ENCODE measurements at regions not wholly inside any gene's neighbourhood (a gene's known extent, or its start where the extent isn't known, plus 50 kb on each side); places are given as distances from the start of the nearest gene placed in this dataset.

DNA sequence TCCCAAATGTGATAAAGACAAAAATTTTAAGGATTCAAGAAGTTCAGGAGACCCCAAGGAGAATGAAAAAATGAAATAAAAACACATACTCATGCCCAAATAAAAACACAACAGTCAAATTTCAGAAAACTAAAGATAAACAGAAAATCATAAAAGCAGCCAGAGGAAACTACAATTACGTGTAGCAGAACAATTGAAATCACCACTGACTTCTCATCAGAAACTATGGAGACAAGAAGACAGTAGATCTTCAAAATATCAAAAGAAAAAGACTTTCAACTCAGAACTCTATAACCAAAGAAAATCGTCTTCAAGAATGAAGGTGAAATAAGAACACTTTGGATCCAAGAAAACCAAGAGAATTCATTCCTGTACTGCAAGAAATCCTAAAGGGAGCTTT is 54.9 kb downstream of the DIO3 start:
- Mint-ChIP-seq H3K9me3 (peaks cover 0 to 1% (median 0%) of the 10 kb centered on the region in 7 donors), H3K27me3 (peaks cover 39% of the 10 kb centered on the region), H3K27ac (no peak overlapping the region), H3K36me3 (no peaks in the 10 kb centered on the region), H3K4me3 (no peak overlapping the region), H3K4me1 (no peaks in the 10 kb centered on the region)
- no peaks in the 10 kb centered on the region for H3K9me3 ChIP-seq (ENCODE audit: control insufficient read depth in 2 of 2, low read length in 2 of 2)
- H3K4me1 ChIP-seq (ENCODE audit: control insufficient read depth, insufficient read depth, low read length, poor library complexity, severe bottlenecking): no peaks in the 10 kb centered on the region
- DNase-seq (no peak), ATAC-seq (ENCODE audit: low read depth in 2 of 2) (no peak)
- no peaks in the 10 kb centered on the region for H3K36me3 ChIP-seq (ENCODE audit: control insufficient read depth, insufficient read depth, low read length)
- no peak overlapping the region for H3K4me3 ChIP-seq (ENCODE audit: low read depth, low read length)
- peaks cover 3% of the 10 kb centered on the region for H3K27me3 ChIP-seq (ENCODE audit: control insufficient read depth, insufficient read depth, low read length)
- H3K27ac ChIP-seq (ENCODE audit: insufficient read depth, low read length, poor library complexity, severe bottlenecking): no peak overlapping the region

DNA sequence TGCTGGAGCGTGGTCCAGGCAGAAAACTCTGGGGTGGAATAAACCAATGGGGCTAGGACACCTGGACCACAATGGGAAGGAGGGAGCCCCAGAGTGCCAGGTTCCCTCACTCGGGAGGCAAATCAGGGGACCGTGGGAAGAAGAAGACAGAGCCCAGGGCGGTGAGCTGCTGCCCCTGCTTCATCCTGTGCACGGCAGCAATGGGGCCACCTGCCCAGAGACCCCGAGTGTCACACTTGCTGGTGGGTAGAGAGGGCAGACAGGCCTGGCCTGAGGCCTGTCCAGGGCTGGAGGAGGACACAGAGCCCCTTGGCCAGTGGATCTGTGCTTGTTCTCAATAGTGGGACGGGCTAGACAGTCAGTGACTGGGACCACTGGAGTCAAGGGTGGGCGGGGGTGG is 58.2 kb downstream of the DIO3 start:
- H3K36me3 Mint-ChIP-seq: no peaks in the 10 kb centered on the region
- peaks cover 0 to 1% (median 0%) of the 10 kb centered on the region in 7 donors for H3K9me3 Mint-ChIP-seq
- ATAC-seq (ENCODE audit: low read depth in 2 of 2): no peak
- H3K4me1 Mint-ChIP-seq: no peaks in the 10 kb centered on the region
- peaks cover 23% of the 10 kb centered on the region for H3K27me3 Mint-ChIP-seq
- no peak for DNase-seq
- no peak overlapping the region for H3K4me3 ChIP-seq (ENCODE audit: low read depth, low read length)
- no peaks in the 10 kb centered on the region for H3K36me3 ChIP-seq (ENCODE audit: control insufficient read depth, insufficient read depth, low read length)
- no peak overlapping the region for H3K27ac ChIP-seq (ENCODE audit: insufficient read depth, low read length, poor library complexity, severe bottlenecking)
- no peaks in the 10 kb centered on the region for H3K27me3 ChIP-seq (ENCODE audit: control insufficient read depth, insufficient read depth, low read length)
- no peak overlapping the region for H3K4me3 Mint-ChIP-seq
- no peaks in the 10 kb centered on the region for H3K9me3 ChIP-seq (ENCODE audit: control insufficient read depth in 2 of 2, low read length in 2 of 2)
- no peak overlapping the region for H3K27ac Mint-ChIP-seq
- no peaks in the 10 kb centered on the region for H3K4me1 ChIP-seq (ENCODE audit: control insufficient read depth, insufficient read depth, low read length, poor library complexity, severe bottlenecking)

DNA sequence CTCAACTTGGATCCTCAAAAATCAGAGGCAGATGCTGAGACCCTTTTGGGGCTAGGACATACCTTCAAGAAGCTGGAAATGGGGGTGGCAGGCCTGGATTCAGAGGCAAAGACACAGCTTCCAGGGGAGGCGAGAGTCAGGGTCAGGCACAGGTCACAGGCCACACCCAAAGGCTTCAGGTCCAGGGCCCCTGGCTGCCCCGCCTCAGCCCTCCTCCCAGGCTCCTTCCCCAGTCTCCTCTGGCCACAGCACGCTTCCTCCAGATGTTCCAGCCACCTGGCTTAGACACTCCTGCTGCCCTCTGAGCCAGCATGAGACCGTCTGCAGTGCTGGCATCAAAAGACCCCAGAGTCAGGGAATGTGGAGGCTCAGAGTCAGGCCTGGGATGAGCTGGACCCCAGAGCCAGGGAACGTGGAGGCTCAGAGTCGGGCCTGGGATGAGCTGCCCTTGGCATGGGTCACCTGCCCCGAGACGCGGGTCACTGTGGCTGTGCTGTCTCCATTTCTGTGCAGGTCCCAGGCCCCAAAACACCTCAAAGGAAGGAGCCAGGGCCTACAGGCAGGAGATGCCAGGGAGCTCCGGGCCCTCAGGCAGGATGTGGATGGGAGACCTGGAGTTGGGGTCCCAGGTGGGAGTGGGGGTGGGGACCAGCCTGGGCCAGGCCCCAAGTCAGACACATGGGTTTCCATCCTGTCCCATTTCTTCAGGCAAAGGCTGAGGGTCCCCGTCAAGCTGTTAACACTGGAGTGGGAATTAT is 58.9 kb downstream of the DIO3 start:
- no peak overlapping the region for H3K27ac Mint-ChIP-seq
- no peaks in the 10 kb centered on the region for H3K36me3 Mint-ChIP-seq
- H3K27me3 Mint-ChIP-seq: peaks cover 20% of the 10 kb centered on the region
- Histone ChIP-seq H3K4me3 (ENCODE audit: low read depth, low read length) (no peak overlapping the region), H3K36me3 (ENCODE audit: control insufficient read depth, insufficient read depth, low read length) (no peaks in the 10 kb centered on the region), H3K27ac (ENCODE audit: insufficient read depth, low read length, poor library complexity, severe bottlenecking) (no peak overlapping the region), H3K4me1 (ENCODE audit: control insufficient read depth, insufficient read depth, low read length, poor library complexity, severe bottlenecking) (no peaks in the 10 kb centered on the region), H3K27me3 (ENCODE audit: control insufficient read depth, insufficient read depth, low read length) (no peaks in the 10 kb centered on the region), H3K9me3 (ENCODE audit: control insufficient read depth in 2 of 2, low read length in 2 of 2) (no peaks in the 10 kb centered on the region)
- no peak for DNase-seq
- no peak for ATAC-seq (ENCODE audit: low read depth in 2 of 2)
- no peaks in the 10 kb centered on the region for H3K4me1 Mint-ChIP-seq
- H3K4me3 Mint-ChIP-seq: no peak overlapping the region
- peaks cover 0 to 1% (median 0%) of the 10 kb centered on the region in 7 donors for H3K9me3 Mint-ChIP-seq

DNA sequence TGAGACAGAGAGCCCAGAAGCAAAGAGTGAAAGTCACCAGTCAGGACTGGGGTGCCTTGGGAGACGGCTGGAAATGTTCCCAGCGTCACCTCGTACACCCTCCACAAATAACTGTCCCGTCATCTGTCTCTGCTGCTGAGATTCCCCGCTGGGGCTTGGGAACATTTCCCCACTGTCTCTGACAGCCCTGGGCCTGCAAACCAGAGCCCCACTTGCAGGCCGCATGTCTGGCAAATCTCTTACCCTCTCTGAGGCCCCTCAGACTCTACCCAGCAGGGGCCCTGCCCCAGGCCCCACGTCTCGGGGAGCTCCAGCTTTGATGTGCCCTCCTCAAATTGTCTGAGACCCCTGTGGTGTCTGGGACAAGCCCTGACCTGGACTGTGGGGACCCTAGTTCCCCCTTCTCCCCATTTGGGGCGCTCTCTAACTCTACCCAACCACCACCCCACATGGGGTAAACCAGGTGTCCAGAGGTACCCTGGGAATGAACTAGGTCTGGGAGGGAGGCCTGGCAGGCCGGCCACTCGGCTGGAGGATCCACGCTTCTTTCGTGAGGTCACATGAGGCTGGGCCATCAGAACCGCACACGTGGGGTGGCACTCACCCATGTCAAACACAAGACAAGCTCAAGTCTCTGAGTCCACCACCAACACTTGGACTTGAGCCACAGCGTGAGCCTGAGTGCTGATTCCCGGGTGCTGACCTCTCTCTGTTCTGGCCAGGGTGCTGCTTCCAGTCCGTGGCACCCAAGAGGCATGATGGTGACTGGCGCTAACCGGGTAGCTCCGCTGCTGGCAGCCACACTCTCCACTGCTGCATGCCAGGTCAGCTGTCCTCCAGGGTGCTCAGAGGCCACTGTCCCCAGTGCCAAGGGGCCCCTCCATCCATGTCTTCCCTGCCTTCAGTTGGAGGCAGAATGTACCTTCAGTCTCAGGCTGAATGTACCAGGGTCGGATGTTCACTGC is 59.8 kb downstream of the DIO3 start:
- Histone ChIP-seq H3K36me3 (ENCODE audit: control insufficient read depth, insufficient read depth, low read length) (no peaks in the 10 kb centered on the region), H3K27me3 (ENCODE audit: control insufficient read depth, insufficient read depth, low read length) (no peaks in the 10 kb centered on the region), H3K4me3 (ENCODE audit: low read depth, low read length) (no peak overlapping the region), H3K9me3 (ENCODE audit: control insufficient read depth in 2 of 2, low read length in 2 of 2) (no peaks in the 10 kb centered on the region), H3K27ac (ENCODE audit: insufficient read depth, low read length, poor library complexity, severe bottlenecking) (no peak overlapping the region), H3K4me1 (ENCODE audit: control insufficient read depth, insufficient read depth, low read length, poor library complexity, severe bottlenecking) (no peaks in the 10 kb centered on the region)
- H3K4me1 Mint-ChIP-seq: no peaks in the 10 kb centered on the region
- no peak for ATAC-seq (ENCODE audit: low read depth in 2 of 2)
- no peak overlapping the region for H3K27ac Mint-ChIP-seq
- no peak overlapping the region for H3K4me3 Mint-ChIP-seq
- no peaks in the 10 kb centered on the region for H3K36me3 Mint-ChIP-seq
- peaks cover 16% of the 10 kb centered on the region for H3K27me3 Mint-ChIP-seq
- H3K9me3 Mint-ChIP-seq: peaks cover 0 to 1% (median 0%) of the 10 kb centered on the region in 7 donors
- DNase-seq: no peak

DNA sequence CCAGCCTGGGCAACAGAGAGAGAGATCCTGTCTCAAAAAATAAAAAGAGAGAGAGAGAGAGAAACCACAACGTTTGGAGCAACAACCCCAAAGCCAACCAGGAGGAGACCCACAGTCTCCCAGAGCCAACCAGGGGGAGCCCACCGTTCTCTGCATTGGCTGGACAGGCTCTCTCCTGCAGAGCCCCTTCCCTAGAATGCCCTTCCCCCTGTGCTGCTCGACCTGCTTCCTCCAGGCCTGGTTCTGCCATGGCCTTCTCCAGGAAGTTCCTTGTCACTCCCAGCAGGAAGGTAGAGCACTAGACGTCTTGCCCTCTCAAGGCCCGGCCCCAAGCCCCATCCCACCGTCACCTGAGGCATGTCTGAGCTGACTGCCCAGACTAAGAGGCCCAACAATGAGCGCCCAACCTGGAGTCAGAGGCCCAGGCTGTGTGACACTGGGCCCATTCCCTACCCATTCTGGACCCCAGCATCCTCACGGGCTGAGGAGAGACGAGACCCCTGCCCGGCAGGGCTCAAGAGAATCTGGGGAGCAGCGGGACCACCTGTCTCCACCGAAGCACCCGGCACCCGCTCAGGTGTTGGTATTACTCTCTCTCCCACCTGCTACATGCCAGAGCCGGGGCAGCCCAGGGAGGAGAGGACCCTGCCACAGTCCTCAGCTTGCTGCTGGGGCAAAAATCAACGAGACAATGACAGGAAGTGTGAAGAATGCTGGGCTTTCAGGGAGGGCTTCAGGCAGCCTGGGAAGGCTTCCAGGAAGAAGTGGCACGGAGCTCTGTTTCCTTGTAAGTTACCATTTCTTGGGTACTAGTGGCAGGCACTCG is 61.2 kb downstream of the DIO3 start:
- peak overlapping the region in 1 of 3 donors; percentile 67 for H3K27ac Mint-ChIP-seq
- no peaks in the 10 kb centered on the region for H3K36me3 Mint-ChIP-seq
- Histone ChIP-seq H3K36me3 (ENCODE audit: control insufficient read depth, insufficient read depth, low read length) (no peaks in the 10 kb centered on the region), H3K27ac (ENCODE audit: insufficient read depth, low read length, poor library complexity, severe bottlenecking) (no peak overlapping the region), H3K9me3 (ENCODE audit: control insufficient read depth in 2 of 2, low read length in 2 of 2) (no peaks in the 10 kb centered on the region), H3K4me1 (ENCODE audit: control insufficient read depth, insufficient read depth, low read length, poor library complexity, severe bottlenecking) (no peaks in the 10 kb centered on the region), H3K27me3 (ENCODE audit: control insufficient read depth, insufficient read depth, low read length) (no peaks in the 10 kb centered on the region), H3K4me3 (ENCODE audit: low read depth, low read length) (no peak overlapping the region)
- peaks cover 12% of the 10 kb centered on the region for H3K27me3 Mint-ChIP-seq
- H3K4me1 Mint-ChIP-seq: no peaks in the 10 kb centered on the region
- peaks cover 0 to 1% (median 0%) of the 10 kb centered on the region in 7 donors for H3K9me3 Mint-ChIP-seq
- no peak for ATAC-seq (ENCODE audit: low read depth in 2 of 2)
- H3K4me3 Mint-ChIP-seq: no peak overlapping the region
- DNase-seq: no peak

DNA sequence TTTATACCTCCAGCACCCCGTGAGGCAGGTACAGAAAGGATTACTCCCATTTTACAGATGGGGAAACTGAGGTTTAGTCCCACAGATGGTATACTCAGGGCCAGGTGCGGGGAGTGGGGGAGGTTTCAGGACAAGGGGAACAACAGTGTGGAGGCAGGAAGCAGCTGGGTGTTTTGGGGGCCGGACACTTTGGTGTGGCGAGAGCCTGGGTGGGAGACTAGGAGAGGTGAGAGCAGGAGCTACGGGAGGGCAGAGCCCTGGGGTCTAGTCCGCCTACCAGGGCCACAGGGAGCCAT is 61.7 kb downstream of the DIO3 start:
- Histone ChIP-seq H3K4me1 (ENCODE audit: control insufficient read depth, insufficient read depth, low read length, poor library complexity, severe bottlenecking) (peaks cover 2% of the 10 kb centered on the region), H3K27me3 (ENCODE audit: control insufficient read depth, insufficient read depth, low read length) (no peaks in the 10 kb centered on the region), H3K4me3 (ENCODE audit: low read depth, low read length) (no peak overlapping the region), H3K36me3 (ENCODE audit: control insufficient read depth, insufficient read depth, low read length) (no peaks in the 10 kb centered on the region), H3K27ac (ENCODE audit: insufficient read depth, low read length, poor library complexity, severe bottlenecking) (no peak overlapping the region), H3K9me3 (ENCODE audit: control insufficient read depth in 2 of 2, low read length in 2 of 2) (no peaks in the 10 kb centered on the region)
- Mint-ChIP-seq H3K27me3 (peaks cover 12% of the 10 kb centered on the region), H3K36me3 (no peaks in the 10 kb centered on the region), H3K27ac (peak overlapping the region in 1 of 3 donors; percentile 67), H3K4me1 (peaks cover 0 to 2% (median 0%) of the 10 kb centered on the region in 4 donors), H3K9me3 (peaks cover 0 to 1% (median 0%) of the 10 kb centered on the region in 7 donors), H3K4me3 (no peak overlapping the region)
- DNase-seq (no peak), ATAC-seq (ENCODE audit: low read depth in 2 of 2) (no peak)

DNA sequence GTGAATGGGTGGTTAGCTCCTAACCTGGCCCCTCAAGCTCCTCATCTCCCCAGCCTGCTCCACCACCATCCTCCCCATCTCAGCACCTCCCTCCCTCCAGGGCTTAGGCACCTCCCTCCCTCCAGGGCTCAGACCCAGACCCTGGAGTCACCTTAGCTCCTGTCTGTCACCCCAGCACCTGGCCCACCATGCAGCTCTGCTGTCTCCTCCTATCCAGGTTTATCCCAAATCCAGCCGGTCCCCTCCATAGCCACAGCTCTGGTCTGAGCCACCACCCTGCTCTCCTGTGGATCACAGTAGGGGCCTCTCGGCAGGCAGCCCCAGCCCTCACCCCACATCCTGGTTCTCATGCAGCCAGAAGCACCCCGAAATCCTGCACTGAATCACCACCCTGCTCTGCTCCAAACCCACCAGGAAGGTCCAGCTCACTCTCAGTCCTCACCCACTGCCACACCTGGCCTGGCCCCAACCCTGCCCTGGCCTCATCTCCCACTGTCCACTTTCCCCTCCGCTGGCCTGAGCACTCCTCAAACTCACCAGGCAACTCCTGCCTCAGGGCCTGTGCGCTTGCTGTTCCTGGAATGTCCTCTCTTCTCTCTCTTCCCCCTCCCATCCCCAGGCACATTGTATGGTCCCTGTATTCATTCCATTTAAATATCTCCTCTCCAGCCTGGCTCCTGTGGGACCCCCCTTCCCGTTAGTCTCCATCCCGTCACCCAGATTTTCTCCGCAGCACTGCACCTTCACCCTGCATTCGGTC is 62.6 kb downstream of the DIO3 start:
- Histone ChIP-seq H3K27ac (ENCODE audit: insufficient read depth, low read length, poor library complexity, severe bottlenecking) (no peak overlapping the region), H3K4me3 (ENCODE audit: low read depth, low read length) (no peak overlapping the region), H3K27me3 (ENCODE audit: control insufficient read depth, insufficient read depth, low read length) (no peaks in the 10 kb centered on the region), H3K4me1 (ENCODE audit: control insufficient read depth, insufficient read depth, low read length, poor library complexity, severe bottlenecking) (peaks cover 9% of the 10 kb centered on the region), H3K9me3 (ENCODE audit: control insufficient read depth in 2 of 2, low read length in 2 of 2) (no peaks in the 10 kb centered on the region), H3K36me3 (ENCODE audit: control insufficient read depth, insufficient read depth, low read length) (no peaks in the 10 kb centered on the region)
- Mint-ChIP-seq H3K4me1 (peaks cover 0 to 5% (median 0%) of the 10 kb centered on the region in 4 donors), H3K9me3 (peaks cover 0 to 1% (median 0%) of the 10 kb centered on the region in 7 donors), H3K4me3 (no peak overlapping the region), H3K27ac (no peak overlapping the region), H3K36me3 (no peaks in the 10 kb centered on the region), H3K27me3 (peaks cover 5% of the 10 kb centered on the region)
- DNase-seq: no peak
- no peak for ATAC-seq (ENCODE audit: low read depth in 2 of 2)
